NCI-H345 (cell line): ENCODE measurements at regions not wholly inside any gene's neighbourhood (a gene's known extent, or its start where the extent isn't known, plus 50 kb on each side); places are given as distances from the start of the nearest gene placed in this dataset.
"Not testable (repeated sequence)": the region's sequence is repeated elsewhere in the genome, so short reads cannot be mapped to it uniquely, and the experiment has no call there.

ENCODE experiments used
- DNase-seq: peaks from one replicate; lab custom pipeline; 2025; lab: John Stamatoyannopoulos, UW

GRCh38 chr22:23460517-23461031 lies 119.5 kb downstream of the IGLL1 start:
- not testable (repeated sequence) for DNase-seq

- DNase-seq, result not testable (repeated sequence)
Observed at GRCh38 chr22:23459645-23460516, 120.2 kb downstream of the IGLL1 start.

- DNase-seq, result no peak
Observed at GRCh38 chr22:23458663-23459541, 121.2 kb downstream of the IGLL1 start.

- DNase-seq, result no peak
Observed at GRCh38 chr22:23457380-23457985, 122.6 kb downstream of the IGLL1 start.

GRCh38 chr22:23456666-23457379 lies 123.3 kb downstream of the IGLL1 start:
- DNase-seq, result not testable (repeated sequence)

- DNase-seq, result not testable (repeated sequence)
Observed at GRCh38 chr22:23454345-23454744, 125.7 kb downstream of the IGLL1 start.

GRCh38 chr22:23453277-23453676 lies 126.8 kb downstream of the IGLL1 start:
- DNase-seq, result no peak

- DNase-seq, result no peak
Observed at GRCh38 chr22:23452231-23453010, 127.7 kb downstream of the IGLL1 start.

- DNase-seq, result not testable (repeated sequence)
Observed at GRCh38 chr22:23451452-23452230, 128.4 kb downstream of the IGLL1 start.

GRCh38 chr22:23450821-23451220 lies 129.3 kb downstream of the IGLL1 start:
- DNase-seq, result not testable (repeated sequence)

GRCh38 chr22:23450434-23450795 lies 129.7 kb downstream of the IGLL1 start:
- no peak for DNase-seq

GRCh38 chr22:23449748-23450433 lies 130.2 kb downstream of the IGLL1 start:
- DNase-seq, result not testable (repeated sequence)

GRCh38 chr22:23448499-23449288 lies 131.4 kb downstream of the IGLL1 start:
- DNase-seq, result not testable (repeated sequence)

GRCh38 chr22:23446796-23447350 lies 133.2 kb downstream of the IGLL1 start:
- DNase-seq, result no peak

GRCh38 chr22:23446194-23446593 lies 133.9 kb downstream of the IGLL1 start:
- not testable (repeated sequence) for DNase-seq

- not testable (repeated sequence) for DNase-seq
Observed at GRCh38 chr22:23443905-23444304, 136.2 kb downstream of the IGLL1 start.

GRCh38 chr22:23439581-23439980 lies 140.5 kb downstream of the IGLL1 start:
- not testable (repeated sequence) for DNase-seq

- no peak for DNase-seq
Observed at GRCh38 chr22:23438216-23438615, 141.9 kb downstream of the IGLL1 start.
